GM19328 (cell line): ENCODE measurements at regions not wholly inside any gene's neighbourhood (a gene's known extent, or its start where the extent isn't known, plus 50 kb on each side); places are given as distances from the start of the nearest gene placed in this dataset.

ENCODE experiments used
- ATAC-seq: cut with Tn5 transposase; IDR thresholded peaks from one replicate; pipeline ENCODE4 v1.9.1; 2021; ENCODE audit warnings: mild to moderate bottlenecking, moderate library complexity; ENCODE audit not compliant: unreplicated experiment

DNA sequence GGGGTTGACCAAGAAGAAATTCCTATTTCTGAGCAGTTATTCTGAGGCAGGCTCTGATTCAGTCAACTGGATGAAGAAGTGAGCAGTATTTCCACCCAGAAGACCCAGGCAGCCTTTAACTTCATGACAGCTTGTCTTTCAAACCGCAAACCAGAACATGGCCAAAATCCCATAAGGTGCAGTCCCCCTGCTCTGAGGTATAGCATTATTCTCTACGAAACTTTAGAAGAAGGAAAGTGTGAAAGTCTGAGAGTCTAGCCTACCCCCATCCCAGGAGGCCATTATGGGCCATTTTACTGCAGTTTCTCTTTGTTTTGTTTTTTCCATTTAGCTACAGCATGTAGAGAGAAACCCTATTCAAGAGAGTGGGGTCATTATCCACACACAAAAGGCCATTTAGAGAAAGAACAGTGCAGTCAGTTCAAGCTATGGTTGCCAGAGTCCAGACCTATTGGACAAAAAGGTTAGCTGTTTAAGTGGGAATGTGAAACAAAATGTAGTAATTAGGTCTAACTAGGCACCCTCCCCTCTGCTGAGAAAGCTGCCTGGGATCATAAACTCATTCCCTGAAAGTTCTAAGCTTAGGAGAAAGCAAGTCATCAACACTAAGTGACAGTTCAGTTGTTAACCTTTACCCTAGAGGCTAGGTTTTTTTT, 52.1 kb upstream of the RASGEF1B start:
- ATAC-seq: no peak

DNA sequence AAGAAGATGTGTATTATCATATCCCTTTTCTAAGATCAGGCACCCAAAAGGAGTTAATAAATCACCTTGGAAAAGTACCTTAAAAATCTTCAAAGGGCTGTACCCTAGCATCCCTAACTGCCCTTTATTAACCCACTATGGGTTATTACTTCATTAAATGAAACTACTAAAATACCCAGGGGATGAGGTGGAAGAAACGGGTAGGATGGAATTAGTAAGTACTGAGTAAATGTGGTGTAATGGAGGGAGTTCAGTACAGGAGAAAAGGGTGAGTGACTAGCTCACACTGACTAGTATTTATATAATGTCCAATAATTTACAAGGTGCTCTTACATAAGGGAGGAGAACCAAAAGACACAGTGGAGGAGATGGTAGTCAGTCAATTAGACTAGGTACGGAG, 51.0 kb upstream of the RASGEF1B start:
- ATAC-seq: no peak

DNA sequence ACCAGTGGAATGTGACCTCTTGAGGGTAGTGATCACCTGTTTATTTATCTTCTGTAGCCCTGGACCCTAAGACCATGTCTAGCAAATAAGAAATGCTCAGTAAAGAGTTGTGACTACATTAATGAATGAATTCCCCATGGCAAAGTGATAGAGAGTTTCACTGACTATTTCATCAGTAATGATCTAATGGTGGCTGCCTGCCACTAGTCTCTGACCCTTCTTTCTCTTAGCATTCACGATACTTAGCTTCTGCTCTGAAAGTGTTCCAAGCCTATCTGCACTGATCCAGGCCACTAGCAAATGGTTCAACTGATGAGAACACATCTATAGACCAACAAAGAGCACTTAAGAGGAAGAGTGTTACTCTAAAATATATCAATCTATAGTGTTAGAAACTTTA, 50.0 kb upstream of the RASGEF1B start:
- no peak for ATAC-seq
